GM19468 (cell line): ENCODE measurements at regions not wholly inside any gene's neighbourhood (a gene's known extent, or its start where the extent isn't known, plus 50 kb on each side); places are given as distances from the start of the nearest gene placed in this dataset.
"Not testable (repeated sequence)": the region's sequence is repeated elsewhere in the genome, so short reads cannot be mapped to it uniquely, and the experiment has no call there.

ENCODE experiments used
- ATAC-seq: cut with Tn5 transposase; IDR thresholded peaks from one replicate; pipeline ENCODE4 v1.9.1; 2021; ENCODE audit warnings: mild to moderate bottlenecking, moderate library complexity, moderate number of reproducible peaks; ENCODE audit not compliant: unreplicated experiment; ENCODE audit errors: extremely low read depth

DNA sequence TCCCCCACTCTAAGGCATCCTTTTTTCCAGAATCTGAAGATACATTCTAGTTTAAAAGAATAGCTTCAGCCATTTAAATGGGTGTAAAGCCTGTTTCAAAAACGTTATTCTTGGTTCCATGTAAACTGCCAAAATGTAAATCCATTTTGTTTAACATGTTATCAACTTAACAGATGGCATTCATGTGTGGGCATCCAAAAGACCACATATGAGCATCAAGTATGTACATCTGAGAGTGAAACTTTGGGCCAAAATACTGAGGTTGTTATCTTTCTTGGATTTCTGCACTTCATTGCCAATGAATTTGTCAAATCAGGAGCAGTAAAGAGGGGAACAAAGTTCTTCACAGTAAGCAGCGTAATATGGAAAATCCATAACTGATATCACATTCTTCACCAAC is 395.4 kb downstream of the ZNF804A start:
- ATAC-seq: no peak

DNA sequence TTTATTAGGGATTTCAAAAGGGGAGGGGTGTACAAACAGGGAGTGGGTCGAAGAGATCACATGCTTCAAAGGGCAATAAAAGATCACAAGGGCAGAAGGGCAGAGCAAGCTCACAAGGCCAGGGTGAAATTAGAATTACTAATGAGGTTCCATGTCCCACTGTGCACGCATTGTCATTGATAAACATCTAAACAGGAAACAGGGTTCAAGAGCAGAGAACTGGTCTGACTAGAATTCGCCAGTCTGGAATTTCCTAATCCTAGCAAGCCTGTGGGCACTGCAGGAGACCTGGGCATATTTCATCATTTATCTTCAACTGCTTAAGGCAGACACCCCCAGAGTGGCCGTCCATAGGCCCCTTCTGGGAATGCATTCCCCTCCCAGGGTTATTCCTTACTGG is 408.2 kb downstream of the ZNF804A start:
- ATAC-seq: no peak

GRCh38 chr2:185012643-185013042 is 414.3 kb downstream of the ZNF804A start:
- ATAC-seq: no peak

GRCh38 chr2:185014076-185014475 is 415.7 kb downstream of the ZNF804A start:
- no peak for ATAC-seq

GRCh38 chr2:185025891-185026290 is 427.6 kb downstream of the ZNF804A start:
- ATAC-seq: not testable (repeated sequence)

GRCh38 chr2:185035906-185036305 is 437.6 kb downstream of the ZNF804A start:
- ATAC-seq: no peak

DNA sequence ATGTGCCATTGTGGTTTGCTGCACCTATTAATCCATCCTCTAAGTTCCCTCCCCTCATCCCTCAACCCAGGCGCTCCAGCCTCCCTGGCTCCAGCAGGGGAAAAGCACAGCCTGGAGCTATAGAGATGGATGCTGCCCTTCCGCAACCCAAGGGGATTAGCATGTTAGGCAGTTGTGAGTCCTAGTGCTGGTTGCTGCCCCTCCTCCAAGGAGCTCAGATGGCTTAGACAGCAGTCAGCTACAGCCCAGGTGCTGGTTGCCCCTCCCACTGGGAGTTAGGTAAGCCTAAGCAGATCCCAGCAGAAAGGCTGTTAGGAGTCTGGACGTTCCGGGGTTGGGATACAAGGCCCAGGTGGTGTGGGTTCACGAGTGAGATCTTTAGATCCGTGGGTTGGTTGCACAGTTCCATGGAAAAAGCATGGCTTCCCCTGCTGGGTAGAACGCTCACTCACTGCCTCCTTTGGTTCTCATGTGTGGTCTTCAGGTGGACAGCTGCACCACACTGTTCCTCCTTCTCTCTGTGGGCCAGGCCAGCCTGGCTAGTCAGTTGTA is 446.1 kb downstream of the ZNF804A start:
- ATAC-seq: no peak

- no peak for ATAC-seq
These were observed 452.5 kb downstream of the ZNF804A start for GRCh38 chr2:185050804-185051203.

DNA sequence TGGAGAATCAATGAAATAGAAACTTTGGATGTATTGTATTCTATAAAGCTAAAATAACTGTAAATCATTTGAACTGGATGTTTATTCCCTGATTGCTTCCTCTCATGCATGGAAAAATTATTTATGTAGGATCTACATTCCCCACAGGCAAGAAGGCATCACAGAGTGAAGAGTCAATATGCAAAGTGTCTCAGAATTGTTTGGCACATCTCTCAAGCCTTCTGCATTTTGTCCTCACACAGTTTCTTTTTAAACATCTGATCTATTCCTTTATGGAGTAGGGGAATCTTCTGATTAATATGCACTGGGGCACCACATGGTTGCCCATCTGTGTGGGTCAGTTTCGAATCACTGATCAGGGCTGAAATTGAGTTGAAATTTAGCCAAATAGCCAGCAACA is 465.4 kb downstream of the ZNF804A start:
- ATAC-seq: no peak

DNA sequence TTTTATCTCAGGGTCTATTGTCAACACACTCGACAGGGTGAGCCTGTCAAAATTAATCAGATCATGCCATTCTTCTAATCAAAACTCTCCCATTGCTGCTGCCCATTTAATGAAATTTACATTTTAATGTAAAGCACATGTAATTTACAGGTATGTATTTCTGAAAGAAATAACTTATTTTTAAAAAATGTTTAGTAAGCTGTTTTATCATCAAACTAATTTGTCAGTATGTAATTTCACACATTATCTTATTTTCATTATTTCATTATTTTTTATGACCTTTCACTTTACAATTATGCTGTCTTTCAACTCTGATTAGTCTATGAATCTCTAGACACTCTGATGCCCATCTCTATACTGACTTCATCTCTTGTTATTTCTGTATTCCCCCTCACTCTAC is 467.8 kb downstream of the ZNF804A start:
- ATAC-seq: no peak

GRCh38 chr2:185069107-185069506 is 470.8 kb downstream of the ZNF804A start:
- no peak for ATAC-seq

DNA sequence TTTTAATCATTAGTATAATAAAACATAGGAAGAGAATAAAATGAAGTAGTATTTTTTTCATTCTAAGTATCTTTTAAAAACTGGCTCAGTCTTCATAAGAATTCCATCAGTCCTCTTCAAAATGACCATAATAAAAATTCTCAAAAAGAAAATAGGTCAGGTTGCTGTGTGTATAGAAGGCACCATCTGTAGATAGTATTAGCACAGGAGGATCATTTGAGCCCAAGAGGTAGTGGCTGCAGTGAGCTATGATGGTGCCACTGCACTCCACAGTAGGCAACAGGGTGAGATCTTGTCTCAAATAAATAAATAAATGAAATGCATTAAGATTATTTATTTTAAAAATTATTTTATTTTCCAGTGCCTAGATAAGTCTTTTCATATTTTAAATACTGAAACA is 475.8 kb downstream of the ZNF804A start:
- ATAC-seq: no peak

DNA sequence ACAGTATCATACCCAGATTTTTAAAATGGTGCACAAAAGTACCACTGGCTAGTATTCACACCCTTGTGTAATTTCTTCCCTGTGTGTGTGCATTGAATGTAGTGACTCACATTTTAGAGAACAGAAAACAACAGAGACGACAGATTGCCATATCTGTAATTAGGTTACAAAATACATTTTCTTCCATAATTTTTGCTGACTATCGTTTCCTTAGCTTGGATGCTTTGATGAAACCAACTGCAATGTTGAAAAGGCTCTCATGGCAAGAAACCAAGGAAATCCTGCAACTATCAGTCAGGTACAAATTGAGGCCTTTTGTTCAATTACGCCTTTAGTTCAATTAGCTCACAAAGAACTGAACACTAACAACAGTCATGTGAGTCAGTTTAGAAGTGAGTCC is 484.4 kb downstream of the ZNF804A start:
- ATAC-seq: no peak

DNA sequence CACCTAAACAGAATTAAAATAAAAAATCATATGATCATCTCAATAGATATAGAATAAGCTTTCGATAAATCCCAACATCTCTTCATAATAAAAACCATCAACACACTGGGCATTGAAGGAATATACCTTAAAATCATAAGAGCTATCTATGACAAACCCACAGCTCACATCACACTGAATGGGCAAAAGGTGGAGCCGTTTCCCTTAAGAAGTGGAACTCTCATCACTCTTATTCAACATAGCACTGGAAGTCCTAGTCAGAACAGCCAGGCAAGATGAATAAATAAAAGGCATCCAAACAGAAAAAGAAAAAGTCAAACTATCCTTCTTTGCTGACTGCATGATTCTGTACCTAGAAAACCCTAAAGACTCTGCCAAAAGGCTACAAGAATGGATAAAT is 510.3 kb downstream of the ZNF804A start:
- ATAC-seq: no peak

GRCh38 chr2:185127412-185127811 is 529.1 kb downstream of the ZNF804A start:
- ATAC-seq: no peak

- ATAC-seq: no peak
These were observed 530.0 kb downstream of the ZNF804A start for GRCh38 chr2:185128346-185128745.

GRCh38 chr2:185128996-185129395 is 530.7 kb downstream of the ZNF804A start:
- ATAC-seq: no peak

DNA sequence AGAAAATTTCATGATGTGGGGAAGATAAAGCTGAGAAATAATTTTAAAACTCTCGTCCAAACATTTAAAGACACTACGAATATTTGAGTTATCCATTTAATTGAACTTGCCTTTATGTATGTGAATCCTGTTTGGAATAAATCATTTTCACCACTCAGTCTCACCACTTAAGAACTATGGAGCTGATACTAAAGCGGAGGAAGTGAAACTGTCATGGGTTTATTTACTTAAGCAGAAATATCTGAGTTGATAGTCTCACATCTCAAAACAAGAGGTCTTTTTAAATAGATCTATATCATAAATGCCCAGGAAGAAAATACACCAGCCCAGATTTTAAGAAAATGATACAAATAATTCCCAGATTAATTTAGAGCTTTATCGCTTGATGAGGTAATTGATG is 532.4 kb downstream of the ZNF804A start:
- no peak for ATAC-seq

GRCh38 chr2:185132501-185133041 is 534.2 kb downstream of the ZNF804A start:
- no peak for ATAC-seq

- no peak for ATAC-seq
These were observed 539.4 kb downstream of the ZNF804A start for GRCh38 chr2:185137700-185138099.

- ATAC-seq: no peak
These were observed 544.3 kb downstream of the ZNF804A start for GRCh38 chr2:185142677-185143076.

GRCh38 chr2:185144159-185144919 is 546.0 kb downstream of the ZNF804A start:
- ATAC-seq: no peak
